IMR-90 (cell line): ENCODE measurements at regions not wholly inside any gene's neighbourhood (a gene's known extent, or its start where the extent isn't known, plus 50 kb on each side); places are given as distances from the start of the nearest gene placed in this dataset.

Experiments used
- ATAC-seq: fragments of 200-7000 bp; cut with Tn5 transposase; 2 replicates; pipeline ENCODE4 v1.9.1; 2020; ENCODE audit warnings: low read depth, mild to moderate bottlenecking, moderate library complexity
- BruUV-seq: library from RNA; stranded (reverse); fragments of 400-500 nt; replicated peaks from 2 replicates; lab custom pipeline; 2021; lab: Mats Ljungman, UMichigan
- CTCF ChIA-PET: fragments of 300-600 bp; formaldehyde crosslinking; extraction: SDS; loops from one replicate; lab custom pipeline; 2021; ENCODE audit warnings: antibody characterized with exemption; lab: Yijun Ruan, JAX
- POLR2A ChIA-PET: fragments of 300-600 bp; sonication (Branson Sonifier 250); formaldehyde crosslinking; loops from one replicate; lab custom pipeline; 2022; ENCODE audit warnings: antibody characterized with exemption; ENCODE audit not compliant: unreplicated experiment; lab: Charles Lee
- DNase-seq: peaks from one replicate; pipeline ENCODE4 v3.0.0; 2013
- H2AFZ ChIP-seq: replicated peaks from 2 replicates; pipeline ENCODE3; 2013; ENCODE audit warnings: low read length, mild to moderate bottlenecking; ENCODE audit not compliant: poor library complexity
- H2AK5ac ChIP-seq: 2 replicates; pipeline ENCODE4 v1.6.1; 2013; ENCODE audit warnings: low read depth, low read length, inconsistent platforms
- H2AK9ac ChIP-seq: replicated peaks from 2 replicates; pipeline ENCODE3; 2013; ENCODE audit warnings: mild to moderate bottlenecking, low read depth, low read length, moderate library complexity; ENCODE audit not compliant: poor library complexity
- H2BK120ac ChIP-seq: 2 replicates; pipeline ENCODE4 v1.6.1; 2013; ENCODE audit warnings: low read depth, low read length, inconsistent platforms
- H2BK15ac ChIP-seq: 3 replicates; pipeline ENCODE4 v1.6.1; 2013; ENCODE audit warnings: low read depth, low read length, inconsistent platforms
- H2BK20ac ChIP-seq: 2 replicates; pipeline ENCODE4 v1.6.1; 2013; ENCODE audit warnings: low read depth, mild to moderate bottlenecking, inconsistent platforms, low read length, moderate library complexity
- H2BK5ac ChIP-seq: 2 replicates; pipeline ENCODE4 v1.6.1; 2013; ENCODE audit warnings: mild to moderate bottlenecking, low read depth, low read length, inconsistent platforms; ENCODE audit not compliant: poor library complexity, severe bottlenecking
- H3K14ac ChIP-seq: replicated peaks from 2 replicates; pipeline ENCODE4 v1.6.1; 2013; ENCODE audit warnings: low read depth, low read length, inconsistent platforms
- H3K18ac ChIP-seq: 2 replicates; pipeline ENCODE4 v1.6.1; 2013; ENCODE audit warnings: low read depth, low read length, control low read depth
- H3K23ac ChIP-seq: 2 replicates; pipeline ENCODE4 v1.6.1; 2013; ENCODE audit warnings: low read depth, low read length, inconsistent platforms
- H3K27ac ChIP-seq: 2 replicates; pipeline ENCODE4 v1.5.1; 2013; ENCODE audit warnings: mild to moderate bottlenecking, control low read depth, low read length; ENCODE audit not compliant: insufficient read depth
- H3K27me3 ChIP-seq: 2 replicates; pipeline ENCODE4 v1.6.1; 2013; ENCODE audit warnings: low read length; ENCODE audit not compliant: control insufficient read depth, insufficient read depth
- H3K36me3 ChIP-seq: 2 replicates; pipeline ENCODE4 v1.6.1; 2013; ENCODE audit warnings: low read length, mixed read lengths; ENCODE audit not compliant: control insufficient read depth, insufficient read depth
- H3K4ac ChIP-seq: 2 replicates; pipeline ENCODE4 v1.6.1; 2013; ENCODE audit warnings: low read depth, low read length, inconsistent platforms
- H3K4me1 ChIP-seq: 2 replicates; pipeline ENCODE4 v1.6.1; 2013; ENCODE audit warnings: low read length, mixed read lengths; ENCODE audit not compliant: control insufficient read depth, insufficient read depth
- H3K4me2 ChIP-seq: 2 replicates; pipeline ENCODE4 v1.6.1; 2013; ENCODE audit warnings: low read depth, mild to moderate bottlenecking, control low read depth, low read length, moderate library complexity
- H3K4me3 ChIP-seq: 2 replicates; pipeline ENCODE4 v1.5.1; 2013; ENCODE audit warnings: low read depth, mild to moderate bottlenecking, control low read depth, low read length, moderate library complexity; ENCODE audit not compliant: insufficient read depth
- H3K56ac ChIP-seq: 2 replicates; pipeline ENCODE4 v1.6.1; 2013; ENCODE audit warnings: low read length, inconsistent platforms; ENCODE audit not compliant: insufficient read depth; ENCODE audit errors: extremely low read depth
- H3K79me1 ChIP-seq, 2 experiments: 2 replicates each; pipeline ENCODE4 v1.6.1; 2013; ENCODE audit warnings: low read length in 2 of 2, inconsistent platforms in 1 of 2, low read depth in 1 of 2
- H3K9ac ChIP-seq: 2 replicates; pipeline ENCODE4 v1.6.1; 2013; ENCODE audit warnings: low read depth, low read length, control low read depth
- H3K9me1 ChIP-seq: 2 replicates; pipeline ENCODE4 v1.6.1; 2013; ENCODE audit warnings: low read length, inconsistent platforms; ENCODE audit not compliant: insufficient read depth
- H3K9me3 ChIP-seq: 2 replicates; pipeline ENCODE4 v1.6.1; 2013; ENCODE audit warnings: low read length; ENCODE audit not compliant: control insufficient read depth, insufficient read depth
- H4K20me1 ChIP-seq: 2 replicates; pipeline ENCODE4 v1.6.1; 2013; ENCODE audit warnings: low read length, inconsistent platforms; ENCODE audit not compliant: insufficient read depth
- H4K5ac ChIP-seq: 2 replicates; pipeline ENCODE4 v1.6.1; 2013; ENCODE audit warnings: mild to moderate bottlenecking, low read depth, low read length, control low read depth
- H4K8ac ChIP-seq, 2 experiments: 2 replicates each; pipeline ENCODE4 v1.6.1; 2013; ENCODE audit warnings: low read depth in 2 of 2, low read length in 2 of 2, control low read depth in 1 of 2, inconsistent platforms in 1 of 2
- H4K91ac ChIP-seq: 2 replicates; pipeline ENCODE4 v1.6.1; 2013; ENCODE audit warnings: low read depth, low read length, inconsistent platforms; ENCODE audit not compliant: insufficient read depth
- BHLHE40 ChIP-seq: fragments of 150-350 bp; IDR thresholded peaks from 2 replicates; pipeline ENCODE4 v1.6.1; 2016; ENCODE audit warnings: mild to moderate bottlenecking, low read depth, low read length
- CEBPB ChIP-seq: IDR thresholded peaks from 2 replicates; pipeline ENCODE4 v1.6.1; 2012; ENCODE audit warnings: low read depth, low read length, improper control_type of control experiment
- MAFK ChIP-seq: IDR thresholded peaks from 2 replicates; pipeline ENCODE4 v1.6.1; 2012; ENCODE audit warnings: low read depth, low read length, improper control_type of control experiment
- MAZ ChIP-seq: IDR thresholded peaks from 2 replicates; pipeline ENCODE4 v1.6.1; 2012; ENCODE audit warnings: low read depth, mild to moderate bottlenecking, low read length, improper control_type of control experiment, moderate library complexity, borderline replicate concordance
- MXI1 ChIP-seq: IDR thresholded peaks from 2 replicates; pipeline ENCODE4 v1.6.1; 2012; ENCODE audit warnings: low read depth, mild to moderate bottlenecking, low read length, moderate library complexity, borderline replicate concordance
- NFE2L2 ChIP-seq: fragments of 150-350 bp; IDR thresholded peaks from 2 replicates; pipeline ENCODE4 v1.6.1; 2016; ENCODE audit warnings: low read depth, mild to moderate bottlenecking, low read length
- POLR2A ChIP-seq: IDR thresholded peaks from 2 replicates; pipeline ENCODE4 v1.6.1; 2012; ENCODE audit warnings: mild to moderate bottlenecking, low read depth, low read length
- RCOR1 ChIP-seq: IDR thresholded peaks from 2 replicates; pipeline ENCODE4 v1.6.1; 2012; ENCODE audit warnings: mild to moderate bottlenecking, low read length, improper control_type of control experiment; ENCODE audit not compliant: insufficient replicate concordance
- RFX5 ChIP-seq: IDR thresholded peaks from 2 replicates; pipeline ENCODE4 v1.8.0; 2012; ENCODE audit warnings: low read depth, mild to moderate bottlenecking, low read length, moderate library complexity
- SMC3 ChIP-seq: fragments of 150-350 bp; IDR thresholded peaks from 2 replicates; pipeline ENCODE4 v1.6.1; 2016; ENCODE audit warnings: low read depth, mild to moderate bottlenecking, antibody characterized with exemption, low read length, moderate library complexity
- WGBS, 2 experiments: methylation state at CpG; one replicate each; pipeline versions ENCODE4 v1.1.5 to v1.1.7; 2013; ENCODE audit warnings: missing lambda C conversion rate in 2 of 2; ENCODE audit not compliant: insufficient read length in 1 of 2; ENCODE audit errors: extremely low coverage in 2 of 2; 5-methylcytosine and 5-hydroxymethylcytosine counted together
- dilution Hi-C: fragments of 300-500 bp; cut with HindIII; formaldehyde crosslinking; loops from one replicate; pipeline ENCODE4 v1.14.3; 2018; ENCODE audit warnings: low sequenced_read_pairs; ENCODE audit not compliant: unreplicated experiment
- in situ Hi-C: fragments of 300-500 bp; cut with MboI; formaldehyde crosslinking; loops from 3 replicates; pipeline ENCODE4 v1.14.3; 2019; ENCODE audit warnings: low sequenced_read_pairs, inconsistent platforms, mixed read lengths
- intact Hi-C: fragments of 100-400 bp; cut with micrococcal nuclease; formaldehyde crosslinking; loops from 2 replicates; pipeline ENCODE4 v1.10.0; 2022
- TF ChIP-seq, protein P1 (sequence below): conservative IDR thresholded peaks from 2 replicates; pipeline ENCODE4 v1.5.1; 2012; ENCODE audit warnings: mild to moderate bottlenecking, low read depth, low read length, improper control_type of control experiment

DNA sequence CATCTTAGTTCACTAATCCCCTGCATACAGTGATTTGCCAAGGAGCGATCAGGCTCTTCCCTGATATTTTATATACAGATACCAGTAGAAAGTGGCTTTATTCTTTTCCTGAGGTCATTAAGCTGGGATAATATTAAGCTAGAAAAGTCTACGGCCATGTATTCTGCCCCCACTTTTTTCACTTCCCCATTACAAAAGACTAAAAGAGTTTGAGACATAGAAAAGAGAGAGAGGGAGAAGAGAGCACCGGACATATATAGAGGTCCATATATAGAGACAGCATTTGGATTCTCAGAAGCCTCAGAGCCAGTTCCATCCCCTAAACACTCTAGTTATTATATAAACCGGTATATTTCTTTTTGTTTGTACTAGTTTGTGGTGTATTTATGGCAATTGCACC lies 166.5 kb upstream of the ANKFN1 start:
- POLR2A ChIA-PET = no interaction called here
- Histone ChIP-seq H2AFZ (no peak overlapping the region), H3K4me3 (no peak overlapping the region), H3K27me3 (no peaks in the 10 kb centered on the region), H3K36me3 (no peaks in the 10 kb centered on the region), H2AK9ac (no peak overlapping the region), H4K8ac (no peak overlapping the region), H3K9me3 (no peaks in the 10 kb centered on the region; the same call in 1 of the 2 replicates), H3K18ac (no peak overlapping the region), H4K20me1 (no peaks in the 10 kb centered on the region), H3K9me1 (no peaks in the 10 kb centered on the region), H2BK15ac (no peak overlapping the region), H2AK5ac (no peak overlapping the region), H3K14ac (no peak overlapping the region), H2BK120ac (no peak overlapping the region), H4K91ac (no peak overlapping the region), H3K56ac (no peak overlapping the region), H3K9ac (no peak overlapping the region), H2BK20ac (no peak overlapping the region), H3K27ac (no peak overlapping the region), H3K4me2 (no peak overlapping the region), H3K4me1 (no peaks in the 10 kb centered on the region), H3K4ac (no peak overlapping the region), H3K23ac (no peak overlapping the region), H2BK5ac (no peak overlapping the region), H3K79me1 (no peaks in the 10 kb centered on the region), H4K5ac (no peak overlapping the region)
- DNase-seq = no peak
- TF ChIP-seq POLR2A (no peak), CEBPB (no peak), RCOR1 (no peak), MAFK (no peak), MAZ (no peak), SMC3 (no peak), RFX5 (no peak), BHLHE40 (no peak), MXI1 (no peak), NFE2L2 (no peak)
- TF ChIP-seq, protein P1, sequence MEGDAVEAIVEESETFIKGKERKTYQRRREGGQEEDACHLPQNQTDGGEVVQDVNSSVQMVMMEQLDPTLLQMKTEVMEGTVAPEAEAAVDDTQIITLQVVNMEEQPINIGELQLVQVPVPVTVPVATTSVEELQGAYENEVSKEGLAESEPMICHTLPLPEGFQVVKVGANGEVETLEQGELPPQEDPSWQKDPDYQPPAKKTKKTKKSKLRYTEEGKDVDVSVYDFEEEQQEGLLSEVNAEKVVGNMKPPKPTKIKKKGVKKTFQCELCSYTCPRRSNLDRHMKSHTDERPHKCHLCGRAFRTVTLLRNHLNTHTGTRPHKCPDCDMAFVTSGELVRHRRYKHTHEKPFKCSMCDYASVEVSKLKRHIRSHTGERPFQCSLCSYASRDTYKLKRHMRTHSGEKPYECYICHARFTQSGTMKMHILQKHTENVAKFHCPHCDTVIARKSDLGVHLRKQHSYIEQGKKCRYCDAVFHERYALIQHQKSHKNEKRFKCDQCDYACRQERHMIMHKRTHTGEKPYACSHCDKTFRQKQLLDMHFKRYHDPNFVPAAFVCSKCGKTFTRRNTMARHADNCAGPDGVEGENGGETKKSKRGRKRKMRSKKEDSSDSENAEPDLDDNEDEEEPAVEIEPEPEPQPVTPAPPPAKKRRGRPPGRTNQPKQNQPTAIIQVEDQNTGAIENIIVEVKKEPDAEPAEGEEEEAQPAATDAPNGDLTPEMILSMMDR = no peak
- in situ Hi-C loops = no loop called here
- CTCF ChIA-PET = no interaction called here
- no CpG with 5 or more reads among the region's 4 CpGs for WGBS, 2 experiments
- no TSS peak for BruUV-seq
- dilution Hi-C loops = no loop called here
- no peak for ATAC-seq
- intact Hi-C loops = no loop called here
